Muscle of back (tissue), 3 donors: ENCODE measurements at regions not wholly inside any gene's neighbourhood (a gene's known extent, or its start where the extent isn't known, plus 50 kb on each side); places are given as distances from the start of the nearest gene placed in this dataset.
"Not testable (repeated sequence)": the region's sequence is repeated elsewhere in the genome, so short reads cannot be mapped to it uniquely, and the experiment has no call there.

Experiments used
- DNase-seq, 3 donors: peaks; one replicate each; pipeline versions ENCODE4 v3.0.0 to v3.0.0-alpha.2; 2013

- no peak for DNase-seq
Measured at GRCh38 chr9:71632776-71633175, 135.5 kb downstream of the CEMIP2 start.

GRCh38 chr9:71630377-71630995 lies 137.8 kb downstream of the CEMIP2 start:
- no peak for DNase-seq

GRCh38 chr9:71629578-71630215 lies 138.6 kb downstream of the CEMIP2 start:
- no peak for DNase-seq

GRCh38 chr9:71628247-71628646 lies 140.1 kb downstream of the CEMIP2 start:
- no peak for DNase-seq

- no peak for DNase-seq
Measured at GRCh38 chr9:71627537-71627936, 140.8 kb downstream of the CEMIP2 start.

- DNase-seq, result no peak
Measured at GRCh38 chr9:71626395-71626794, 141.9 kb downstream of the CEMIP2 start.

GRCh38 chr9:71624728-71625127 lies 143.6 kb downstream of the CEMIP2 start:
- no peak for DNase-seq

GRCh38 chr9:71620746-71621145 lies 147.6 kb downstream of the CEMIP2 start:
- DNase-seq, result peak; percentile 9 to 45 (median 34)

- peak; percentile 8 to 51 (median 29) for DNase-seq
Measured at GRCh38 chr9:71620331-71620730, 148.0 kb downstream of the CEMIP2 start.

- no peak for DNase-seq
Measured at GRCh38 chr9:71619926-71620325, 148.4 kb downstream of the CEMIP2 start.

GRCh38 chr9:71614409-71615010 lies 153.8 kb downstream of the CEMIP2 start:
- DNase-seq, result peak in 1 of 3 donors; percentile 42

GRCh38 chr9:71612889-71613288 lies 155.4 kb downstream of the CEMIP2 start:
- no peak for DNase-seq

- DNase-seq, result no peak
Measured at GRCh38 chr9:71609448-71609830, 158.9 kb downstream of the CEMIP2 start.

GRCh38 chr9:71608825-71609447 lies 159.4 kb downstream of the CEMIP2 start:
- no peak for DNase-seq

- DNase-seq, result peak in 1 of 3 donors; percentile 25
Measured at GRCh38 chr9:71608021-71608420, 160.3 kb downstream of the CEMIP2 start.

GRCh38 chr9:71607461-71607881 lies 160.8 kb downstream of the CEMIP2 start:
- DNase-seq, result peak in 2 of 3 donors; percentile 62 to 67

GRCh38 chr9:71604197-71605063 lies 163.9 kb downstream of the CEMIP2 start:
- peak; percentile 48 to 65 (median 52) for DNase-seq

- DNase-seq, result no peak
Measured at GRCh38 chr9:71602652-71603051, 165.7 kb downstream of the CEMIP2 start.

GRCh38 chr9:71595762-71596161 lies 172.6 kb downstream of the CEMIP2 start:
- not testable (repeated sequence) for DNase-seq

- DNase-seq, result no peak
Measured at GRCh38 chr9:71594541-71594940, 173.8 kb downstream of the CEMIP2 start.

GRCh38 chr9:71592400-71592799 lies 175.9 kb downstream of the CEMIP2 start:
- DNase-seq, result no peak

GRCh38 chr9:71590362-71590761 lies 178.0 kb downstream of the CEMIP2 start:
- no peak for DNase-seq
